Liver (tissue), 7 donors: ENCODE measurements at regions not wholly inside any gene's neighbourhood (a gene's known extent, or its start where the extent isn't known, plus 50 kb on each side); places are given as distances from the start of the nearest gene placed in this dataset.

Experiments used
- DNase-seq: peaks from one replicate; pipeline ENCODE4 v3.0.0-alpha.2; 2017; ENCODE audit warnings: low spot score
- H3K27ac ChIP-seq, 2 donors: one replicate each; pipeline ENCODE4 v1.7.0; 2013; ENCODE audit warnings: inconsistent platforms in 2 of 2, low read length in 2 of 2, control low read depth in 1 of 2, low read depth in 1 of 2, mild to moderate bottlenecking in 1 of 2
- H3K27me3 ChIP-seq, 4 donors: one replicate each; pipeline versions ENCODE4 v1.6.1 to v1.7.0; 2013; ENCODE audit warnings: low read length in 3 of 4, inconsistent platforms in 1 of 4, mild to moderate bottlenecking in 1 of 4, moderate library complexity in 1 of 4; ENCODE audit not compliant: control insufficient read depth in 4 of 4, insufficient read depth in 4 of 4
- H3K36me3 ChIP-seq, 4 donors: one replicate each; pipeline versions ENCODE4 v1.6.1 to v1.7.0; 2013; ENCODE audit warnings: low read length in 3 of 4, mild to moderate bottlenecking in 3 of 4, low read depth in 1 of 4, moderate library complexity in 1 of 4; ENCODE audit not compliant: control insufficient read depth in 4 of 4, insufficient read depth in 3 of 4
- H3K4me1 ChIP-seq, 4 donors: one replicate each; pipeline versions ENCODE4 v1.6.1 to v1.7.0; 2013; ENCODE audit warnings: low read length in 3 of 4, mild to moderate bottlenecking in 3 of 4, moderate library complexity in 1 of 4; ENCODE audit not compliant: control insufficient read depth in 4 of 4, insufficient read depth in 4 of 4
- H3K4me3 ChIP-seq, 3 donors: one replicate each; pipeline versions ENCODE4 v1.6.1 to v1.7.0; 2013; ENCODE audit warnings: low read length in 3 of 3, control low read depth in 1 of 3, low read depth in 1 of 3, mild to moderate bottlenecking in 1 of 3
- H3K9ac ChIP-seq, 2 donors: one replicate each; pipeline ENCODE4 v1.7.0; 2013; ENCODE audit warnings: low read length in 2 of 2, mild to moderate bottlenecking in 2 of 2, moderate library complexity in 2 of 2, control low read depth in 1 of 2, low read depth in 1 of 2
- H3K9me3 ChIP-seq, 4 donors: one replicate each; pipeline versions ENCODE4 v1.6.1 to v1.7.0; 2013; ENCODE audit warnings: low read length in 3 of 4; ENCODE audit not compliant: control insufficient read depth in 4 of 4
- ATF3 ChIP-seq: IDR thresholded peaks from 2 replicates; pipeline ENCODE4 v1.6.1; 2016; ENCODE audit warnings: antibody characterized with exemption
- EGR1 ChIP-seq, 2 donors: IDR thresholded peaks; 2 replicates each; pipeline ENCODE4 v1.6.1; 2016 to 2018; ENCODE audit warnings: antibody characterized with exemption in 2 of 2, low read depth in 2 of 2
- FOXA1 ChIP-seq: IDR thresholded peaks from 2 replicates; pipeline ENCODE4 v1.6.1; 2016; ENCODE audit warnings: antibody characterized with exemption
- FOXA2 ChIP-seq: IDR thresholded peaks from 2 replicates; pipeline ENCODE4 v1.6.1; 2016; ENCODE audit warnings: antibody characterized with exemption
- GABPA ChIP-seq, 2 donors: IDR thresholded peaks in 1 of 2; conservative IDR thresholded peaks in 1 of 2; 2 replicates each; pipeline ENCODE4 v1.6.1; 2016; ENCODE audit warnings: antibody characterized with exemption in 2 of 2, mild to moderate bottlenecking in 1 of 2, moderate library complexity in 1 of 2
- HNF4A ChIP-seq, 2 donors: conservative IDR thresholded peaks; 2 replicates each; pipeline ENCODE4 v1.6.1; 2016; ENCODE audit warnings: antibody characterized with exemption in 2 of 2, mild to moderate bottlenecking in 2 of 2
- HNF4G ChIP-seq: IDR thresholded peaks from 2 replicates; pipeline ENCODE4 v1.6.1; 2016; ENCODE audit warnings: antibody characterized with exemption
- JUND ChIP-seq, 2 donors: IDR thresholded peaks; 2 replicates each; pipeline ENCODE4 v1.6.1; 2016; ENCODE audit warnings: antibody characterized with exemption in 2 of 2
- NR2F2 ChIP-seq: IDR thresholded peaks from 2 replicates; pipeline ENCODE4 v1.6.1; 2016; ENCODE audit warnings: antibody characterized with exemption
- RAD21 ChIP-seq, 2 donors: IDR thresholded peaks; 2 replicates each; pipeline ENCODE4 v1.6.1; 2016; ENCODE audit warnings: antibody characterized with exemption in 2 of 2, mild to moderate bottlenecking in 2 of 2
- RXRA ChIP-seq, 2 donors: IDR thresholded peaks; 2 replicates each; pipeline ENCODE4 v1.6.1; 2017 to 2018; ENCODE audit warnings: antibody characterized with exemption in 2 of 2, mild to moderate bottlenecking in 1 of 2
- SP1 ChIP-seq: IDR thresholded peaks from 2 replicates; pipeline ENCODE4 v1.6.1; 2018; ENCODE audit warnings: antibody characterized with exemption, mild to moderate bottlenecking
- TAF1 ChIP-seq: conservative IDR thresholded peaks from 2 replicates; pipeline ENCODE4 v1.6.1; 2016; ENCODE audit warnings: antibody characterized with exemption, mild to moderate bottlenecking
- YY1 ChIP-seq: IDR thresholded peaks from 2 replicates; pipeline ENCODE4 v1.6.1; 2016; ENCODE audit warnings: antibody characterized with exemption, mild to moderate bottlenecking
- WGBS: extraction: QIAGEN DNeasy Blood & Tissue Kit; methylation state at CpG from one replicate; pipeline ENCODE4 v1.1.7; 2013; 5-methylcytosine and 5-hydroxymethylcytosine counted together
- TF ChIP-seq, protein P1 (sequence below): IDR thresholded peaks from 2 replicates; pipeline ENCODE4 v1.6.1; 2016; ENCODE audit warnings: antibody characterized with exemption, mild to moderate bottlenecking
- TF ChIP-seq, protein P2 (sequence below): IDR thresholded peaks from 2 replicates; pipeline ENCODE4 v1.6.1; 2016; ENCODE audit warnings: antibody characterized with exemption
- donor health status: healthy.
- donor health status: healthy.
- donor health status: healthy.
- donor health status: healthy.

GRCh38 chr5:74156728-74157383 lies 483.7 kb downstream of the ENC1 start:
- no peak for DNase-seq
- 89% methylated on average over 3 of the region's 3 CpGs for WGBS
- Histone ChIP-seq H3K27ac (no peak overlapping the region), H3K27me3 (no peaks in the 10 kb centered on the region), H3K4me3 (no peak overlapping the region), H3K9ac (no peak overlapping the region), H3K9me3 (no peaks in the 10 kb centered on the region), H3K4me1 (no peaks in the 10 kb centered on the region), H3K36me3 (no peaks in the 10 kb centered on the region)
- TF ChIP-seq TAF1 (no peak), ATF3 (no peak), RAD21 (IDR thresholded peaks at IDR 0.05) (no peak), HNF4A (conservative IDR thresholded peaks at IDR 0.05) (no peak), YY1 (no peak), SP1 (no peak), EGR1 (IDR thresholded peaks at IDR 0.05; ENCODE audit: low read depth in 2 of 2) (no peak), GABPA (IDR thresholded peaks at IDR 0.05 in 1 of 2, conservative IDR thresholded peaks at IDR 0.05 in 1 of 2) (no peak)
- TF ChIP-seq, protein P1, sequence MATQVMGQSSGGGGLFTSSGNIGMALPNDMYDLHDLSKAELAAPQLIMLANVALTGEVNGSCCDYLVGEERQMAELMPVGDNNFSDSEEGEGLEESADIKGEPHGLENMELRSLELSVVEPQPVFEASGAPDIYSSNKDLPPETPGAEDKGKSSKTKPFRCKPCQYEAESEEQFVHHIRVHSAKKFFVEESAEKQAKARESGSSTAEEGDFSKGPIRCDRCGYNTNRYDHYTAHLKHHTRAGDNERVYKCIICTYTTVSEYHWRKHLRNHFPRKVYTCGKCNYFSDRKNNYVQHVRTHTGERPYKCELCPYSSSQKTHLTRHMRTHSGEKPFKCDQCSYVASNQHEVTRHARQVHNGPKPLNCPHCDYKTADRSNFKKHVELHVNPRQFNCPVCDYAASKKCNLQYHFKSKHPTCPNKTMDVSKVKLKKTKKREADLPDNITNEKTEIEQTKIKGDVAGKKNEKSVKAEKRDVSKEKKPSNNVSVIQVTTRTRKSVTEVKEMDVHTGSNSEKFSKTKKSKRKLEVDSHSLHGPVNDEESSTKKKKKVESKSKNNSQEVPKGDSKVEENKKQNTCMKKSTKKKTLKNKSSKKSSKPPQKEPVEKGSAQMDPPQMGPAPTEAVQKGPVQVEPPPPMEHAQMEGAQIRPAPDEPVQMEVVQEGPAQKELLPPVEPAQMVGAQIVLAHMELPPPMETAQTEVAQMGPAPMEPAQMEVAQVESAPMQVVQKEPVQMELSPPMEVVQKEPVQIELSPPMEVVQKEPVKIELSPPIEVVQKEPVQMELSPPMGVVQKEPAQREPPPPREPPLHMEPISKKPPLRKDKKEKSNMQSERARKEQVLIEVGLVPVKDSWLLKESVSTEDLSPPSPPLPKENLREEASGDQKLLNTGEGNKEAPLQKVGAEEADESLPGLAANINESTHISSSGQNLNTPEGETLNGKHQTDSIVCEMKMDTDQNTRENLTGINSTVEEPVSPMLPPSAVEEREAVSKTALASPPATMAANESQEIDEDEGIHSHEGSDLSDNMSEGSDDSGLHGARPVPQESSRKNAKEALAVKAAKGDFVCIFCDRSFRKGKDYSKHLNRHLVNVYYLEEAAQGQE = no peak

- Histone ChIP-seq H3K9ac (no peak overlapping the region), H3K4me1 (no peaks in the 10 kb centered on the region), H3K9me3 (no peaks in the 10 kb centered on the region), H3K4me3 (no peak overlapping the region), H3K27ac (no peak overlapping the region), H3K36me3 (no peaks in the 10 kb centered on the region), H3K27me3 (no peaks in the 10 kb centered on the region)
- 88% methylated on average over 1 of the region's 1 CpG for WGBS
- no peak for DNase-seq
- no peak for TF ChIP-seq RAD21 (IDR thresholded peaks at IDR 0.05)
- no peak for TF ChIP-seq FOXA2
Observed at GRCh38 chr5:74155501-74155900, 485.0 kb downstream of the ENC1 start.

- H3K9me3 ChIP-seq = no peaks in the 10 kb centered on the region
- no peak overlapping the region for H3K9ac ChIP-seq
- H3K4me3 ChIP-seq = no peak overlapping the region
- 68% methylated on average over 3 of the region's 3 CpGs for WGBS
- no peaks in the 10 kb centered on the region for H3K4me1 ChIP-seq
- no peaks in the 10 kb centered on the region for H3K36me3 ChIP-seq
- H3K27ac ChIP-seq = no peak overlapping the region
- no peaks in the 10 kb centered on the region for H3K27me3 ChIP-seq
- DNase-seq = no peak
- TF ChIP-seq JUND (IDR thresholded peaks at IDR 0.05) (no peak), FOXA1 (no peak), SP1 (no peak), NR2F2 (no peak), FOXA2 (no peak), HNF4G (no peak), RXRA (IDR thresholded peaks at IDR 0.05) (no peak), TAF1 (no peak), HNF4A (conservative IDR thresholded peaks at IDR 0.05) (no peak), YY1 (no peak), ATF3 (no peak)
- TF ChIP-seq, protein P2, sequence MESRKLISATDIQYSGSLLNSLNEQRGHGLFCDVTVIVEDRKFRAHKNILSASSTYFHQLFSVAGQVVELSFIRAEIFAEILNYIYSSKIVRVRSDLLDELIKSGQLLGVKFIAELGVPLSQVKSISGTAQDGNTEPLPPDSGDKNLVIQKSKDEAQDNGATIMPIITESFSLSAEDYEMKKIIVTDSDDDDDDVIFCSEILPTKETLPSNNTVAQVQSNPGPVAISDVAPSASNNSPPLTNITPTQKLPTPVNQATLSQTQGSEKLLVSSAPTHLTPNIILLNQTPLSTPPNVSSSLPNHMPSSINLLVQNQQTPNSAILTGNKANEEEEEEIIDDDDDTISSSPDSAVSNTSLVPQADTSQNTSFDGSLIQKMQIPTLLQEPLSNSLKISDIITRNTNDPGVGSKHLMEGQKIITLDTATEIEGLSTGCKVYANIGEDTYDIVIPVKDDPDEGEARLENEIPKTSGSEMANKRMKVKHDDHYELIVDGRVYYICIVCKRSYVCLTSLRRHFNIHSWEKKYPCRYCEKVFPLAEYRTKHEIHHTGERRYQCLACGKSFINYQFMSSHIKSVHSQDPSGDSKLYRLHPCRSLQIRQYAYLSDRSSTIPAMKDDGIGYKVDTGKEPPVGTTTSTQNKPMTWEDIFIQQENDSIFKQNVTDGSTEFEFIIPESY = no peak
- TF ChIP-seq, protein P1 = no peak
Observed at GRCh38 chr5:74154526-74154925, 486.0 kb downstream of the ENC1 start.
